Activated naive CD8-positive, alpha-beta T cell (primary cell): ENCODE measurements at regions not wholly inside any gene's neighbourhood (a gene's known extent, or its start where the extent isn't known, plus 50 kb on each side); places are given as distances from the start of the nearest gene placed in this dataset.

ENCODE experiments used
- H3K27ac Mint-ChIP-seq: one replicate; pipeline ENCODE4 v1.8.0; 2021; ENCODE audit warnings: mixed read lengths
- H3K27me3 Mint-ChIP-seq: one replicate; pipeline ENCODE4 v1.8.0; 2021; ENCODE audit warnings: mixed read lengths
- H3K36me3 Mint-ChIP-seq: one replicate; pipeline ENCODE4 v1.8.0; 2021; ENCODE audit warnings: mixed read lengths
- H3K4me1 Mint-ChIP-seq: one replicate; pipeline ENCODE4 v1.8.0; 2021; ENCODE audit warnings: low read depth, mixed read lengths
- H3K4me3 Mint-ChIP-seq: one replicate; pipeline ENCODE4 v1.8.0; 2021; ENCODE audit warnings: mild to moderate bottlenecking, mixed read lengths
- H3K9me3 Mint-ChIP-seq: one replicate; pipeline ENCODE4 v1.8.0; 2021; ENCODE audit warnings: low read depth, mixed read lengths

DNA sequence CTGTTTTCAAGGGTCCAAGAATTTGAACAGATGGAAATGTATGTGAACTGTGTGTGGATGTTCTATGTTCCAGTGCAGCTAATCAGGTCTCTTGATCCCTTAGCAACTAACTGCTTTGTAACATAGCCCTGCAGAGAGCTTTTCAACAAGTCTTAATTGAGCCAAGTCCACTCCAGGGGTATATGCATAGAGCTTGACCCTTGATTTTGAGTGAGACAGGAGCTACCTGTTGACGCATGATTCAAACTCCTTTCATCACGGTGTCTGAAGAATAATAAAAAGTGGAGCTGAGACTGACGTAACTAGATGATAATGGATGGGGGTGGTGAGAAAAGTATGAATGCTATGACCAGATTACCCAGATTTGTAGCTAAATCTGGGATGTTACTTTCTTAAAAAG is 93.3 kb upstream of the CCDC54 start:
- Mint-ChIP-seq H3K4me3 (no peak overlapping the region), H3K27ac (no peak overlapping the region)

DNA sequence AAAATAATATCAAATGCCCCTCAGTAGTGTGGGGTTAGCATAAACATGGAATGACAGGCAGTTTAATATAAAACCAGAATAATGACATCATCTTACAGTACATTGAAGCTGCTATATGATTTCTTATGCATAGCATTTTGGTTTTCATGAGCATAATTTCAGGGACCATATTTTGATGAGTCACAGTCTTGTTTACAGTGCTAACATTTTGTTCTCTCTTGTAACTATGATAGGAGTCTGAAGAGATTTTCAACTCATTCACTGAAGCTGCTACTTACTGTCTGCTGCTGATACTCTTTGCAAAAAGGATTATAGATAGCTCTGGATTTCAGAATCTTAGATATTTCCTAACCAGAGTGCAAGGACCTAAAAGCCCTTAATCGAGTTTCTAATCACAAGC is 92.6 kb upstream of the CCDC54 start:
- no peak overlapping the region for H3K4me3 Mint-ChIP-seq
- no peak overlapping the region for H3K27ac Mint-ChIP-seq
- H3K9me3 Mint-ChIP-seq = no peaks in the 10 kb centered on the region
- H3K36me3 Mint-ChIP-seq = no peaks in the 10 kb centered on the region
- peaks cover 9% of the 10 kb centered on the region for H3K27me3 Mint-ChIP-seq
- H3K4me1 Mint-ChIP-seq = no peaks in the 10 kb centered on the region

More for the DNA sequence above, 93.3 kb upstream of the CCDC54 start:
- H3K36me3 Mint-ChIP-seq = no peaks in the 10 kb centered on the region
- H3K27me3 Mint-ChIP-seq = peaks cover 9% of the 10 kb centered on the region
- H3K9me3 Mint-ChIP-seq = no peaks in the 10 kb centered on the region
- H3K4me1 Mint-ChIP-seq = no peaks in the 10 kb centered on the region

DNA sequence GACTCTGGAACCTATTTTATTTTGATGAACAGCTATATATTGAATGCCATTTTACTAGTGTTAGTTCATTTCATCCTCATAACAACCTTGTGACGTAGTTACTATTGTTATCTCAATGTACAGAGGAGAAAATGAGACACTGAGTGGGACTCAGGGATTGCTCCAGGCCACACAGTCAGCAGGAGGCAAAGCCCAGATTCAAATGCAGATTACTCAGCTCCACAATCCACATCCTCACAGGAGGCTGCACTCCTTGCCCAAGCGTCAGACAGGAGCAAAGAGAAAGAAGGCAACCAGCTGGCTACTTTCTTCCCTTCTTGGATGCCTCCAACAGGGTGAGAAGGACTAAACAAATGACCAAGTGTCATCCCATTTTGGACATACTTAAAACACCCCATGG is 92.0 kb upstream of the CCDC54 start:
- H3K4me3 Mint-ChIP-seq = no peak overlapping the region
- no peaks in the 10 kb centered on the region for H3K9me3 Mint-ChIP-seq
- H3K36me3 Mint-ChIP-seq = no peaks in the 10 kb centered on the region
- H3K27me3 Mint-ChIP-seq = peaks cover 9% of the 10 kb centered on the region
- no peaks in the 10 kb centered on the region for H3K4me1 Mint-ChIP-seq
- no peak overlapping the region for H3K27ac Mint-ChIP-seq

DNA sequence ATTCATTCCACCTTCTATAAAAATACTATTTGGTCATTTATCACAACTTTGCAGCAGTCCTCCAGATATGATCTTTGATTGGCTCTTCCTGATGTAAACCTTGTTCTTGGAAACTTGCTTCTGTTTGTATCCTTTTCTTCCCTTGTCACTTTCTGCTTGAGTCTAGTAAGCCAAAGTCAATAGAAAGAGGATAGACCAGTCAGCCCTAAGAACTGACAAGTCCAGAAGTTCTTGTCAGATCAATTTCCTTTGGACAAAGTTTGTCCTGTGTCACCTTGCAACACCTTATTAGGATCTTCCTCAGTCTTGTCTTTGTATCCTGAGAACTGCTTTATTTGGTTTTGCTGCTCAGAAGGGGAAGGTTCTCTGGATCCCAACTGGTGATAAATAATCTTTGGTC is 87.9 kb upstream of the CCDC54 start:
- Mint-ChIP-seq H3K4me1 (no peaks in the 10 kb centered on the region), H3K4me3 (no peak overlapping the region), H3K36me3 (no peaks in the 10 kb centered on the region), H3K9me3 (no peaks in the 10 kb centered on the region), H3K27ac (no peak overlapping the region), H3K27me3 (peaks cover 4% of the 10 kb centered on the region)

DNA sequence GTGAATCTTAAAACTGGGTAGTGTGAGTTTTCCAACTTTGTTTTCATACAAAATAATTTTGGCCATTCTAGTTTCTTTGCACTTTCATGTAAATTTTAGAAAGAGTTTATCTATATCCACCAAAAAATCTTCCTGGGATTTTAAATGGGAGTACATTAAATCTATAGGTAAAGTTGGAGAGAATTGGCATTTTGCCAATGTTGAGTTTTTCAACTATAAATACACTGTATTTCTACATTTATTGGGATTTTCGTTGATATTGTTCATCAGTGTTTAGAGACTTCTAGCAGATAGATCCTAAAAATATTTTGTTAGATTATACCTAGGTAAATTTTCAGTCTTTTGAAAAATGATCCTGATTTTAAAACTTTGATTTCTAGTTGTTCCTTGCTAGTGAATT is 83.1 kb upstream of the CCDC54 start:
- H3K27ac Mint-ChIP-seq = no peak overlapping the region
- H3K36me3 Mint-ChIP-seq = peaks cover 5% of the 10 kb centered on the region
- no peaks in the 10 kb centered on the region for H3K4me1 Mint-ChIP-seq
- H3K4me3 Mint-ChIP-seq = no peak overlapping the region
- H3K27me3 Mint-ChIP-seq = no peaks in the 10 kb centered on the region
- H3K9me3 Mint-ChIP-seq = peaks cover 7% of the 10 kb centered on the region

DNA sequence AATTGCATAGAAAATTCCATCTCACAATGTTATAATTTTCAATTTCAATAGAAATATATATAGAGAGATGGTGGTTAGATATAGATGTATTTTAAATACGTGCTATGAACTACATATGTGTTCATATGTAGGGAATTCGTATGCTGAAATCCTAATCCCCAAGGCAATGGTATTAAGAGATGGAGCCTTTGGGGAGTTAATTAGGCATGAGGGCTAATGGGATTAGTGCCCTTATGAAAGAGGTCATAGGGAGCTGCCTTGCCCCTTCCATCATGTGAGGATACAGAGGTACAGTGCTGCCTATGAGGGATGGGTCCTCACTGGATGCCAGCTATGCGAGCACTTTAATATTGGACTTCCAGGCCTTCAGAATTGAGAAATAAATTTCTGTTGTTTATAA is 79.6 kb upstream of the CCDC54 start:
- H3K9me3 Mint-ChIP-seq = peaks cover 7% of the 10 kb centered on the region
- no peak overlapping the region for H3K27ac Mint-ChIP-seq
- H3K27me3 Mint-ChIP-seq = no peaks in the 10 kb centered on the region
- peaks cover 5% of the 10 kb centered on the region for H3K36me3 Mint-ChIP-seq
- no peaks in the 10 kb centered on the region for H3K4me1 Mint-ChIP-seq
- no peak overlapping the region for H3K4me3 Mint-ChIP-seq

DNA sequence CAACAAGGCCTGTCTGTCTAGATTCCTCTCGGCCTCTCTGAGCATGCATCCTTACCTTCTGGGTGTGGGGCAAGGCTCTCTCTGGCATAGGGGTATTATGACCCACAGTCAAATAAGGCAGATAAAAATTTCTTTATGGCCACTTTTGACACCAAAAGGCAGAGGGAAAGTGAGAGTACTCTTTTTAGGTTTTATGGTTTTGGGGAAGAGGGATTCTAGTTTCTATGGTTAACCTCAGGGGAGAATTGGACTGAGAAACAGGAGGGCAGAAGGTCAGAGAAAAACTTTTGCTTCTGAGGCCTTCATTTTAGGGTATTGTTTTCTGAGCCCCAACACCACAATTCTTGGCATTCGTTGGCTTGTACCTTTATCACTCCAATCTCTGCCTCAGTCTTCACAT is 70.0 kb upstream of the CCDC54 start:
- Mint-ChIP-seq H3K27me3 (no peaks in the 10 kb centered on the region), H3K9me3 (no peaks in the 10 kb centered on the region), H3K4me1 (no peaks in the 10 kb centered on the region), H3K27ac (no peak overlapping the region), H3K36me3 (no peaks in the 10 kb centered on the region), H3K4me3 (no peak overlapping the region)

DNA sequence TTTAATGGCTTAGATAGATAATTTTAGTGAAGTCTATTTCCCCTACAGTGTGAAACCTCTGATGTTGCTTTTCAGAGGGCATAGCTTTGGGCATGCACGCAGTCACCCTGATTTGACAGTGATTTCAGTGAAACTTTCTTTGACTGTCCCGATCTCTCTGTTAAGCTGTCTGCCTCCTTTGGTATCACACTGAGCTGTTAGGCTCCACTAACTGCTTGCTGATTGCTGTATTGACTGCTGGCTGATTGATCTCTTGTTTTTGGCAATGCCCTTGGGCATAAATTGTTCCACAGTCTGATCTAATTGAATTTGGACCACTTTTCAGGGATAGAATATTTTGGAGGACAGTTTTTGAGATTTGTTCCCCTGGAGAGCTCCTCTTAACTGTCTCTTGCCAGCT is 68.5 kb upstream of the CCDC54 start:
- no peaks in the 10 kb centered on the region for H3K9me3 Mint-ChIP-seq
- H3K4me1 Mint-ChIP-seq = no peaks in the 10 kb centered on the region
- no peak overlapping the region for H3K4me3 Mint-ChIP-seq
- H3K27me3 Mint-ChIP-seq = no peaks in the 10 kb centered on the region
- H3K36me3 Mint-ChIP-seq = no peaks in the 10 kb centered on the region
- no peak overlapping the region for H3K27ac Mint-ChIP-seq

DNA sequence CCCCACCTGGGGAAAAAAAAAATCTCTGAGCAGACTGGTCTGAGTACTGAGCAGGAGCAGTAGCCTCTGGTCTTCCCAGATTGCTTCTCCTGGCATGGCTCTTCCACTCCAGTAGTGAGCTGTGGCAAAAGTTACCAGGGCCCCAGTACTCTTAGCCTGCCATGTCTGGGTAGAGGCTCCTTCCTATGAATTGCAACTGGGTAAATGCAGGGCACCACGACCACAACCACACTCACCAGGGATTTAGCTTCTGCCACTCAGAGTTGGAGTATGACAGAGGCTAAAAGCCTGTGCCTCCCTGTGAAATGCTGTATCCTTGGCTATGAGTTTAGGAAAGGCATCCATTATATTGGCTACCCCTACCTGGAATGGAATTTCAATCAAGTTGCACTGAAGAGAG is 67.9 kb upstream of the CCDC54 start:
- H3K9me3 Mint-ChIP-seq = no peaks in the 10 kb centered on the region
- no peak overlapping the region for H3K27ac Mint-ChIP-seq
- H3K36me3 Mint-ChIP-seq = no peaks in the 10 kb centered on the region
- H3K4me1 Mint-ChIP-seq = no peaks in the 10 kb centered on the region
- no peak overlapping the region for H3K4me3 Mint-ChIP-seq
- H3K27me3 Mint-ChIP-seq = no peaks in the 10 kb centered on the region

DNA sequence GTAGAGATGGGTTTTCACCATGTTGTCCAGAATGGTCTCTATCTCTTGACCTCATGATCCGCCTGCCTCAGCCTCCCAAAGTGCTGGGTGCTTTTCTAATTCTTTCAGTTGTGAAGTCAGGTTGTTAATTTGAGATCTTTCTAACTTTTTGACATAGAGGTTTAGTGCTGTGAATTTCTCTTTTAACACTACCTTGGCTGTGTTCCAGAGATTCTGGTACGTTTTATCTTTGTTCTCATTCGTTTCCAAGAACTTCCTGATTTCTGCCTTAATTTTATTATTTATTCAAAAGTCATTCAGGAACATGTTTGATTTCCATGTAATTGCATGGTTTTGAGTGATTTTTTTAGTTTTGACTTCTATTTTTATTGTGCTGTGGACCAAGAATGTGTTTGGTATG is 63.5 kb upstream of the CCDC54 start:
- H3K4me3 Mint-ChIP-seq = no peak overlapping the region
- H3K27me3 Mint-ChIP-seq = peaks cover 2% of the 10 kb centered on the region
- no peaks in the 10 kb centered on the region for H3K4me1 Mint-ChIP-seq
- no peaks in the 10 kb centered on the region for H3K9me3 Mint-ChIP-seq
- H3K27ac Mint-ChIP-seq = no peak overlapping the region
- H3K36me3 Mint-ChIP-seq = no peaks in the 10 kb centered on the region

DNA sequence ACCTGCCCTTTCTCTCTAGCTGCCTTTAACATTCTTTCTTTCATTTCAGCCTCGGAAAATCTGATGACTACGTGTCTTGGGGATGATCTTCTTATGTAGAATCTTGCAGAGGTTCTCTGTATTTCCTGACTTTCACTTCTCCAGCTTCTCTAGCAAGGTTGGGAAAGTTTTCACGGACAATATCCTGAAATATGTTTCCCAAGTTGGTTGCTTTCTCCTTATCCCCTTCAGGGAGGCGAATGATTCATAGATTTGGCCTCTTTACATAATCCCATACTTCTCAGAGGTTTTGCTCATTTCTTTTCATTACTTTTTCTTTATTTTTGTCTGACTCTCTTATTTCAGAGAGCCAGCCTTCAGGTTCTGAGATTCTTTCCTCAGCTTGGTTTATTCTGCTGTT is 62.1 kb upstream of the CCDC54 start:
- Mint-ChIP-seq H3K4me1 (no peaks in the 10 kb centered on the region), H3K4me3 (no peak overlapping the region), H3K36me3 (no peaks in the 10 kb centered on the region), H3K27ac (no peak overlapping the region), H3K9me3 (no peaks in the 10 kb centered on the region), H3K27me3 (peaks cover 2% of the 10 kb centered on the region)

DNA sequence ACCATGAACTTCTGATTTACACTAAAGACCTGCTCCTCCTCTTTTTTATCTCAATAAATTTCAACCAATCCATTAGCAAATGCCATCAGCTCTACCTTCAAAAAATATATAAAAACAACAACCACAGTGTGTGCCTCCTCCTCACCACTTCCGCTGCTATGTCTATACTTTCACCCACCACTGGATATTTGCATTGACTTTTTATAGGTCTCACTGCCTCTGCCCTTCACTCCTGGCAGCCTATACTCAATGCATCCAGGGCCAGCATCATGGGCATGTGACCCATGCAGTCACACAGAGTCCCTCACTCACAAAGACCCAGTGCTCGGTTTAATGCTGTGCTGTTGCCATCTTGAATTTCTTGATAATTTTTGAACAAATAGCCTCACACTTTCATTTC is 53.5 kb upstream of the CCDC54 start:
- Mint-ChIP-seq H3K9me3 (no peaks in the 10 kb centered on the region), H3K27ac (no peak overlapping the region), H3K4me3 (no peak overlapping the region), H3K27me3 (no peaks in the 10 kb centered on the region), H3K36me3 (no peaks in the 10 kb centered on the region), H3K4me1 (no peaks in the 10 kb centered on the region)

DNA sequence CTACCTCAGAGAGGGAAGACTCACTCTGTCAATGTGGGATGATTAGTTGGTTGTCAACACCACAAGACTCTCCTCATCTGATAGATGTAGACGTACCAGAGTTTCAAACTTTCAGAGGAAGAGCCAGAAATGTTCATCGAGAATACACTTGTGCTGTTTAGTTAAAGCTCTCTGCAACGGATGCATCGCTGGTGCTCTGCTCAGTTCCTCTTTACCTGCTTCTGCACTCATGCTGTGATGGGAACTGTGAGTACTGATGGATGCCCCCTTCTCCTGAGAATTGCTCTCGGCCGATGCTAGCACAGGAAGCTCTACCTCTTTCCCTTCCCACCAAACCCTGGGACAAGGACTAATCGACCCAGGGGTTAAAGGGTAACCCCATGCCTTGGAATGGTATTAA is 51.8 kb upstream of the CCDC54 start:
- Mint-ChIP-seq H3K36me3 (no peaks in the 10 kb centered on the region), H3K9me3 (no peaks in the 10 kb centered on the region), H3K27ac (no peak overlapping the region), H3K4me1 (no peaks in the 10 kb centered on the region), H3K4me3 (no peak overlapping the region), H3K27me3 (no peaks in the 10 kb centered on the region)
